Uterus (tissue), 2 donors: ENCODE measurements at regions not wholly inside any gene's neighbourhood (a gene's known extent, or its start where the extent isn't known, plus 50 kb on each side); places are given as distances from the start of the nearest gene placed in this dataset.

Experiments
- CTCF ChIP-seq, 4 experiments: fragments of 200-600 bp in 2 of 4; fragments of 450-650 bp in 2 of 4; sonication (generic) in 2 of 4; IDR thresholded peaks; one replicate each; pipeline ENCODE4 v1.5.1; 2016 to 2019; ENCODE audit warnings: antibody characterized with exemption in 4 of 4, mild to moderate bottlenecking in 2 of 4, moderate library complexity in 1 of 4
- POLR2A ChIP-seq, 2 donors: fragments of 450-650 bp; IDR thresholded peaks; one replicate each; pipeline ENCODE4 v1.6.1; 2016; ENCODE audit warnings: antibody characterized with exemption in 2 of 2, mild to moderate bottlenecking in 1 of 2, moderate library complexity in 1 of 2

DNA sequence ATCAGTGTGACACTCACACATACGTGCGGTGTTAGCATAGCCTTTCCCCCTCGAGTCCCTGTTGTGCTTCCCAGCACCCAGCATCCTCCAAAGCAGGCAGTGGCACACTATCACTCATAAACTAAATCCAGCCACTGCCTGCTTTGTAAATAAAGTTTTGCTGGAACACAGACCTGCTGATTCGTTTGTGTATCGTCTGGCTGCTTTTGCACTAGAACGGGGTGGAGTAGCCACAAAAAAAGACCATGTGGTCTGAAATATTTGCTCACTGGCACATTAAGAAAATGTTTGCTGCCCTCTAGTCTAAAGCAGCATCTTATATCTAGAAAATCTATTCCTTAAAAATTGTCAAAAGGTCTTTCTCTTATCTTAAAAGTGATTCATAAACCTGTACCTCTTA lies 341.2 kb upstream of the ZFHX3 start:
- TF ChIP-seq POLR2A (IDR thresholded peaks at IDR 0.05) (no peak), CTCF (IDR thresholded peaks at IDR 0.05) (no peak)
